Endodermal cell (in vitro differentiated cells): ENCODE measurements at regions not wholly inside any gene's neighbourhood (a gene's known extent, or its start where the extent isn't known, plus 50 kb on each side); places are given as distances from the start of the nearest gene placed in this dataset.
"Not testable (repeated sequence)": the region's sequence is repeated elsewhere in the genome, so short reads cannot be mapped to it uniquely, and the experiment has no call there.

ENCODE experiments used
- DNase-seq: peaks from one replicate; pipeline ENCODE4 v3.0.0-alpha.2; 2017
- H3K27ac ChIP-seq: 2 replicates; pipeline ENCODE4 v1.5.1; 2013; ENCODE audit warnings: mild to moderate bottlenecking, low read depth, low read length, moderate library complexity
- H3K27me3 ChIP-seq: 2 replicates; pipeline ENCODE4 v1.6.1; 2013; ENCODE audit warnings: mild to moderate bottlenecking, low read length, moderate library complexity; ENCODE audit not compliant: insufficient read depth, control insufficient read depth, poor library complexity, severe bottlenecking
- H3K36me3 ChIP-seq: 2 replicates; pipeline ENCODE4 v1.7.0; 2013; ENCODE audit warnings: mild to moderate bottlenecking, low read length, moderate library complexity; ENCODE audit not compliant: control insufficient read depth, insufficient read depth
- H3K4me1 ChIP-seq: one replicate; pipeline ENCODE4 v1.7.0; 2013; ENCODE audit warnings: low read length; ENCODE audit not compliant: control insufficient read depth, insufficient read depth
- H3K4me3 ChIP-seq: 2 replicates; pipeline ENCODE4 v1.5.1; 2013; ENCODE audit warnings: mild to moderate bottlenecking, low read length, moderate library complexity
- H3K9ac ChIP-seq: 2 replicates; pipeline ENCODE4 v1.6.1; 2013; ENCODE audit warnings: mild to moderate bottlenecking, low read length, moderate library complexity; ENCODE audit not compliant: poor library complexity, severe bottlenecking; ENCODE audit errors: extremely low read depth
- H3K9me3 ChIP-seq: 2 replicates; pipeline ENCODE4 v1.6.1; 2013; ENCODE audit warnings: mild to moderate bottlenecking, low read length, moderate library complexity; ENCODE audit not compliant: control insufficient read depth
- H3K27ac Mint-ChIP-seq: 2 replicates; pipeline ENCODE4 v1.8.0; 2020; ENCODE audit warnings: mixed read lengths
- H3K27me3 Mint-ChIP-seq: 2 replicates; pipeline ENCODE4 v1.8.0; 2021; ENCODE audit warnings: mild to moderate bottlenecking, mixed read lengths; ENCODE audit not compliant: insufficient read depth
- H3K36me3 Mint-ChIP-seq: 2 replicates; pipeline ENCODE4 v1.8.0; 2020; ENCODE audit warnings: low read depth, mixed read lengths
- H3K4me1 Mint-ChIP-seq: 2 replicates; pipeline ENCODE4 v1.8.0; 2020; ENCODE audit warnings: mixed read lengths
- H3K4me3 Mint-ChIP-seq: 2 replicates; pipeline ENCODE4 v1.8.0; 2020; ENCODE audit warnings: mild to moderate bottlenecking, moderate library complexity, mixed read lengths
- H3K9me3 Mint-ChIP-seq: 2 replicates; pipeline ENCODE4 v1.8.0; 2020; ENCODE audit warnings: mild to moderate bottlenecking, mixed read lengths
- CTCF ChIP-seq: fragments of 200-600 bp; sonication (generic); conservative IDR thresholded peaks from 2 replicates; pipeline ENCODE4 v1.5.0; 2021; ENCODE audit warnings: antibody characterized with exemption, mild to moderate bottlenecking
- WGBS, 2 experiments: methylation state at CpG; one replicate each; pipeline versions ENCODE4 v1.1.5 to v1.1.7; 2013; ENCODE audit warnings: missing lambda C conversion rate in 2 of 2, mixed read lengths in 1 of 2; ENCODE audit not compliant: insufficient coverage in 1 of 2, insufficient read length in 1 of 2; 5-methylcytosine and 5-hydroxymethylcytosine counted together

GRCh38 chr18:10134204-10134603, 220.4 kb downstream of the VAPA start:
- Histone ChIP-seq H3K36me3 (no peaks in the 10 kb centered on the region), H3K27me3 (no peaks in the 10 kb centered on the region), H3K9ac (no peak overlapping the region), H3K4me3 (no peak overlapping the region), H3K4me1 (peaks cover 2% of the 10 kb centered on the region), H3K9me3 (no peaks in the 10 kb centered on the region), H3K27ac (no peak overlapping the region)
- no peaks in the 10 kb centered on the region for H3K36me3 Mint-ChIP-seq
- peaks cover 20% of the 10 kb centered on the region for H3K4me1 Mint-ChIP-seq
- no peaks in the 10 kb centered on the region for H3K9me3 Mint-ChIP-seq
- peaks cover 6% of the 10 kb centered on the region for H3K27me3 Mint-ChIP-seq
- TF ChIP-seq CTCF, result no peak
- WGBS, 2 experiments, result 95 to 96% methylated on average over 7 to 14 of the region's 14 CpGs
- H3K27ac Mint-ChIP-seq, result no peak overlapping the region
- DNase-seq, result no peak
- H3K4me3 Mint-ChIP-seq, result no peak overlapping the region

- H3K27me3 ChIP-seq, H3K36me3 Mint-ChIP-seq, H3K9me3 Mint-ChIP-seq, H3K4me3 Mint-ChIP-seq, H3K27ac ChIP-seq, H3K9ac ChIP-seq, H3K4me3 ChIP-seq, H3K9me3 ChIP-seq, H3K27me3 Mint-ChIP-seq, H3K36me3 ChIP-seq, H3K27ac Mint-ChIP-seq, H3K4me1 ChIP-seq, DNase-seq: not testable (repeated sequence)
- H3K4me1 Mint-ChIP-seq, result peaks cover 22% of the 10 kb centered on the region
- WGBS, 2 experiments, result 94% methylated on average over 3 of the region's 3 CpGs; no CpG with 5 or more reads in 1 of the 2 experiments
- peak; percentile 55 for TF ChIP-seq CTCF
Observed at GRCh38 chr18:10134749-10135148, 220.9 kb downstream of the VAPA start.

- Mint-ChIP-seq H3K4me3 (no peak overlapping the region), H3K27me3 (peaks cover 5% of the 10 kb centered on the region), H3K4me1 (peaks cover 28% of the 10 kb centered on the region), H3K27ac (no peak overlapping the region), H3K36me3 (no peaks in the 10 kb centered on the region), H3K9me3 (no peaks in the 10 kb centered on the region)
- 91 to 100% methylated on average over 2 to 3 of the region's 3 CpGs for WGBS, 2 experiments
- Histone ChIP-seq H3K9ac (no peak overlapping the region), H3K9me3 (no peaks in the 10 kb centered on the region), H3K36me3 (no peaks in the 10 kb centered on the region), H3K27ac (no peak overlapping the region), H3K4me3 (no peak overlapping the region), H3K4me1 (peaks cover 2% of the 10 kb centered on the region), H3K27me3 (no peaks in the 10 kb centered on the region)
- DNase-seq, result no peak
- TF ChIP-seq CTCF, result no peak
Observed at GRCh38 chr18:10135302-10135926, 221.6 kb downstream of the VAPA start.
